ENCODE measurements at regions not wholly inside any gene's neighbourhood (a gene's known extent, or its start where the extent isn't known, plus 50 kb on each side); places are given as distances from the start of the nearest gene placed in this dataset.

DNA sequence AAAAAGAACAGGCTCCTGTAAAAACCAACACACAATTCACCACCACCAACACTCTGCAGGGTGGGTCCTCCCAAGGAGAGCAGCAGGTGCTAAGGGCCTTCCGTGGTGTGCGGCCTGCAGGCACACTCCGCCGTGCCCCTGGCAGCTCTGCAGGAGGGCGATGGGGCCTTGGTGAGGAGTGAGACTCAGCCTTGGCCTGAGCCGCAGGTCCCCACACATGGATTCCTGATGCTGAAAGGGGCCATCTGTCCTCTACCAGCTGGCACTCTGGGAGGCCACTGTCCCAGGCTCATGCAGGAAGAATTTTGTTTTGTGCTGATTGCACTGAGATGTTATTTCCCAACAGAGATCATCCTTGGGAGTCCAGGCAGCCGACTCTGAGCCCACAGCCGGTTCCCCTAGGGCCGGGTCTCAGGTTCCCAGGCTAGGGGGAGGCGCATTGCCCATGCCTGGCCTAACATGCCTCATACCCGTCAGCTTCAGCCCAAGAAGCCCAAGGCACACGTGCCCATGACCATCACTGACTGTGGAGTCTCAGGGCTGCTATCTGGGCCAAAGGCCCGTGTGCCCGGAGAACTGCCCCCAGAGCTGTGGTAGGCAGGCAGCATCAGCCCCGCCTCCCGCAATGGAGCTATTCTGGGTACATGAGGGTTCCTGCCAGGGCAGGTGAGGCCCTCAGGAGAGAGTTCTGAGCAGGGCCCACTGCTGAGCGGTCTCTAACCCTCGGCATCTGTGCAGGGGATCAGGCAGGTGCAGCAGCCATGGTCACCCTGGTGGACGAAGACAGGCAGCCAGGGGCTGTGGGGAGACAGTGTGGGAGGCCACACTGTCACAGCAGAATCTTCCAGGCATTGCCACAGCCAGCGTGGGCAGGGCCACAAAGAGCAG lies 97.9 kb upstream of the ZNF469 start:
- no peak for DNase-seq (ENCODE audit: low read depth, low spot score)

DNA sequence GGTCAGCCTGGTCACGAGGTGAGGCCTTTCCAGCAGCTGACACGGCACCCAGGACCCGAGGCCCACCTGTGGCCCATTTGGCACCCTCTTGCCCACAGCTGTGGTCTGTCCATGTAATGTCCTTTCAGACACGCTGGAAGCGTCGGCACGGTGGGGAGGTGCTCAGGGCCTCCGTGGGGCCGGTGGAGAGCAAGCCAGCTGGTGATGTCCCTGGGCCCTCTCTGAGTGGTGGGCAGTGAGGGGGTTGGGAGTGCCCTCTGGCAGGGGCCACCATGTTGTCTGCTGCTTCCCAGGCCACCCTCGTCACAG lies 97.3 kb upstream of the ZNF469 start:
- no peak for DNase-seq (ENCODE audit: low read depth, low spot score)

DNA sequence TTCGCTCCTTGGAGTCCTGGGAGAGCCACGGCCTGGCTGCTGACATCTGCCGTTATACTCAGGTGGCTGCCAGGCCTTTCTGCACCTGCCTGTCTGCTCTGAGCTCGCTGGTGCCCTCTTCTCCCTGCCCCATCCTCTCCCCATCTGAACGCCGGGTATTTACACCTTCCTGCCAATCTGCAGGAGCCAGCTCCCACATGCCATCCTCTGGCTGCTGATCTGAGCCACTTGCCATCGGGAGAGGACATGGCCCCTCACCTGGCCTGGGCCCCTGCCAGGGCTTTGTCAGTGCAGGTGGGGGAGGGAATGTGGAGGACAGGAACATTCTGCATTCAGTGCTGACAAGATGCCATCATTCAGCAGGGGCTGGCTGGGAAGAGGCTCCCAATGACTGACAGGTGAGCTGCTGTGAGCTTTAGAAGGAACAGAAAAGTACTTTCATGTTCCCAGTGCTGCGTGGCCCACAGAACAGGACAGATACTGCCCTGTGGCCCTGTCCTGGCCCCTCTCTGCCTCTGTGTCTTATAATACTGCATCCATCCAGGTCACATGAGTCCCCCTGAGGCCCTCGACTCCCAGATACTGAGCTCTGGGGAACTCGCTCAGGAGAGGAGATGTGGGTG lies 96.3 kb upstream of the ZNF469 start:
- DNase-seq (ENCODE audit: low read depth, low spot score), result no peak

DNA sequence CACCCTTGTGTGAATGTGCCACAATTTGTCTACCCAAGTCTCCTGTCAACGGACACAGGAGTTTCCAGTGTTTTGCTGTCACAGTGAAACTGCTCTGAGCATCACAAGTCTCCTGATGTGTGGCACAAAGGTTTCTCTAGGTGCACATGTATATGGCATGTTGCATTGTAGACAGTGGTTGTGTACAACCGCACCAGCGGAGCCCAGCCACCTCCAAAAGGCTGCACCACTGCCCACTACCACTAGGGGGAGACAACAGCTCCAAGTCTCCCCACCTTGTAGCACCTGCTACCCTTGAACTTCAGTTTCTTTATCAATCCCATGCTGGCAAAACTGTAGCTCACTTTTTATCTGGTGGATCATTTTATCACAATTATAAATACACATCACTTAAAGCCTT lies 95.5 kb upstream of the ZNF469 start:
- DNase-seq (ENCODE audit: low read depth, low spot score), result no peak

DNA sequence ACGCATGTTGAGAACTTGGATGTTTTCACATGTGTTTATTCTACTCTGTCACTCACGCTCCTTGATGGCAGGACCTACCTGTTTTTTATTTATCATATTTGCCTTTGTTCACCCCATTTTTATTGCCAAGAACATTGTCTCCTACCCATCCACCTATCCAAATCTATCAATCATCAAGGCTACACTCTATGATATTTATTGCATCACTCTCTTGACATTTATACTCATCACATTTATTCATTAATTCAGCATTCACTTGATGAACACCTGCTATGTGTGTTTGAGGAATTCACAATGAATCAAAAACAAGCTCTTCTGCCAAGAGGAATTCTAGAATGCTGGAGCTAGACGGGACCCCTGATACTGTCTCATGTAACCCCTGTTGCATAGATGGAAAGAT lies 94.5 kb upstream of the ZNF469 start:
- no peak for DNase-seq (ENCODE audit: low read depth, low spot score)

DNA sequence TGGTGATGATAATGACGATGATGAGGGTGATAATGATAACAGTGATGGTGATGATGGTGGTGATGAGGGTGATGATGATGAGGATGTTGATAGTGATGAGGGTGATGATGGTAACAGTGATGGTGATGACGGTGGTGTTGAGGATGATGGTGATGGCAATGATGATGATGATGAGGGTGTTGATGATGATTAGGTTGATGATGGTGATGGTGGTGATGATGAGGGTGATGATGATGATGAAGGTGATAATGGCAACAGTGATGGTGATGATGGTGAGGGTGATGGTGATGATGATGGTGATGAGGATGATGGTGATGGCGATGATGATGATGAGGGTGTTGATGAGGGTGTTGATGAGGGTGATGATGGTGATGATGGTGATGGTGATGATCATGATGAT lies 93.8 kb upstream of the ZNF469 start:
- DNase-seq (ENCODE audit: low read depth, low spot score), result no peak

DNA sequence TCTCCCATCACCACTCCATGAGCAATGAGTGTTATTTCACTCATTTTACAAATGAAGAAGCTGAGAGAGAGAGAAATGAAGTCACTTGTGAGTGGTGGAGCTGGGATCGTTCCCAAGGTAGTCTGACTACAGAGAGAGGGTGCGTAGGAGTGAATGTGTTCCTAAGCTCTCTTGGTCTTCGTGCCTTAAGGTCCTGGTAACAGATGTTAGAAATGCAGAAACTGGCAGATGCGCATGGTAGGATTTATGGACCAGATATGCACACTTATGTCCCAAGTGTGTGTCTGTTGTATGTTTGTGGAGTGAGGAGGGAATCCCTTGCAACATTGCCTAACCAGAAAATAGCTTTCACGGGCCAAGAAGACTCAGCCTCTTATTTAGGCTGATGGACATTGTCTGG lies 93.2 kb upstream of the ZNF469 start:
- DNase-seq (ENCODE audit: low read depth, low spot score), result no peak

DNA sequence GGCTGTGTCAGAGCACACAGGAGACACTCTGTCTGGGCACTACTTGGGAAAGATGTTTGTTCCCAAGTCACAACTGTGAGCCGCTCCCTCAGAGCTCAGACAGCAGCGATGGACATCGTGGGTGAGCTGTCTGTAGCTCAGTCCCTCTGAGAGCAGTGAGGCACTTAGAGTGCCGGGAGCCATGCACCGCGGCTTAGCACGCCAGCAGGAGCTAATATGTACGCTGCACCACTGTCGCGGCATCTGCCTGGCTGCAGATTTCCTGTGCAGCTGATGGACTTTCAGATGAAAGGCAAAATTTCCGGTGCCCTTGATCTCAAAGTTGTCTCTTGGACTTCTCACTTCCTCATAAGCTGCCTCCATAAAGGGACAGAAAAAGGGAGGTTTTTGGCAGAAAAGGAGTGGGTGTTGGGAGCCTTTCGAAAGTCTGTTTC lies 92.8 kb upstream of the ZNF469 start:
- no peak for DNase-seq (ENCODE audit: low read depth, low spot score)

DNA sequence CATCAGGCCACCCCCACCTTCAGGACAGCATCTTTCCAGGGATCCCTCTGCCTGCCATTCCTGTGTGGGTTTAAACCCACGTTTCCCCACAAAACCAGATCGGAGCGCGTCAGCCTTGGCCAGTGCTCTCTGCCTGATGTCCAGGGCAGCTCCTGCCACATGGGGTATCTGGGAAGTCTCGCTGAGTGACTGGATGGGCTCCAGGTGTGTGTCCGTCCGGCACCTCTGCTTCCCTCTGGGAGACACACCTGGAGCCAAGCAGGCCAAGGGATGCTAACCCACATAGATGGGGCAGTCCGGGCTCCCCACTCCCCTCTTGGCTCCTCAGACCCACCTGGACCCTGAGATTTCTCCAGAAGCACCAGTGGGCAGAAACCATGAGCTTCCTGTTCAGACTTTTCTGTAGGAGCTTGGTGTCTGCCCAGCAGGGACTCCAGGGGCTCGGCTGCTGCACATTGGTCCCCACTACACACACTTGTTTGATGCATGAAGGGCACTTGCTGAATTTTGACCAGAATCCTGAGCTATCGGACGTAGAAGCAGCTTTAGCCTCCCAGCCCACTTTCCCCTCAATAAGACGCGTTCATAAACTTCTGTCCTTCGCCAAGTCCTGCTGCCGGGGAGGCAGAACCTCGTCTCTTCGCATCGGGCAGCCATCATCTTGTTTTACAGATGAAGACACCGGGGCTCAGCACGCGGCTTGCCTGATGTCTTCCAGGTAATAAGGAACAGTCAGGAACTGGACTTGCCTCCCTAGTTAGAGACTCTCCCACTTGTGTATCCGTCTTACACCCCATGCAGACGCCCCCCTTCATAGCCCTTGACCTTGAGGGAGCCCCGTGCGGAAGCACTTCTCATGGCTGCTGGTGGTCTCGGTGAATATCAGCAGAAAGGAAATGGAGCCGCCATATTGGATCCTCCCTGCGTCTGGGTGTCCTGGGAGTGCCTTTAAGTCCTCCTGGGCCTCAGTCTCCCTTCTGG lies 91.6 kb upstream of the ZNF469 start:
- no peak for DNase-seq (ENCODE audit: low read depth, low spot score)

DNA sequence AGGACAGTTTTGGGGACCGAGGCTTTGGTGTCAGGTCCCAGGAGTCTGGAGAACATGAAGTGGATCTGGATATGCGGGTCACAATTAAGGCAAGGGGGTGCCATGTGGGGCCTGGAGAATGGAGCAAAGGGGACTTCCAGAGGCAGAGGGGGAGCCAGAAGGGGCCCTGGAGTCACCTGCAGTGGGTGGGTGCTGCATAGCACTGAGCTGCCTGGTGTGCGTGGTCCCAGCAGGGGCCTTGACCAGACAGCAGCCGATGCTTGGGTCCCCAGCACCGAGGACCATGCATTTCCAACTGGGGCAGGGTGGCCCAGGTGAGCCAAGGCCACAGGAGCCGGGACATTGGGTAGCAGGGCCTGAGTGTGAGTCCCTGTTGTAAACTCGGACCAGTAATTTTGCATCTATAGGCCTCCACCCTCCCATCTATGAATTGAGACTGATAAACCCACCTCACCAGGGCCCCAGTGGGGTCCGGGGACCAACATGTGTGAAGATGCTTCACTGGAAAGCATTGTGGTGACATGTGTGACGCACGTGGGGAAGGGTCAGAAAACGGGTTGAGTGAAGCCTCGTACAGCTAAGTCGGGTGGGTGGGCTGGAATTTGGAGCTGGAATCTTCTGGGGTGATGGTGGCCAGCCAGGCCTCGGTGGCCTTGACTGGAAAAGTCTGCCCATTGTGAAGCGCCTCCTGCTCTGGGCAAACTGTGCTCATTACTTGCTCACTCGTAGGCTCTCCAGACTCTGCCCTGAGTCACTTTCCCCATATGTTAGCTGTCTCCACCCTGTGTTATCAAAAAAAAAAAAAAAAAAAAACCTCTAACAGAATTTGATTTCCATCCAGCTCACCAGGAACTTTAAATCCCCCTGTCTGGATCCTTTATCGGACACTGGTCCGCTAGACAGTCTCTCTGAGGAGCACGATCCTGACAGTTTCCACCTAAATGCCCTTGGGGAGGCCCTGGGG lies 90.5 kb upstream of the ZNF469 start:
- no peak for DNase-seq (ENCODE audit: low read depth, low spot score)

DNA sequence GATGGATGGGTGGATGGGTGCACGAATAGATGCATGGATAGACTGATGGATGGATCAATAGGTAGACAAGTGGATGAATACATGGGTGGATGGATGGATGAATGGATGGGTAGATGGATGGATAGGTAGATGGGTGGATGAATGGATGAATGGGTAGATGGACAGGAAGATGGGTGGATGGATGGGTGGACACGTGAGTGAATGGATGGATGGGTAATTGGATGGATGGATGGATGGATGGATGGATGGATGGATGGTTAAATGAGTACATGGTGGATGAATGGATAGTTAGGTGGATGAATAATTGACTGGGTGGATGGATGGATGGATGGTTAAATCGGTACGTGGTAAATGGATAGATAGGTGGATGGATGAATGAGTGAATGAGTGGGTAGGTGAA lies 89.7 kb upstream of the ZNF469 start:
- DNase-seq (ENCODE audit: low read depth, low spot score), result no peak

DNA sequence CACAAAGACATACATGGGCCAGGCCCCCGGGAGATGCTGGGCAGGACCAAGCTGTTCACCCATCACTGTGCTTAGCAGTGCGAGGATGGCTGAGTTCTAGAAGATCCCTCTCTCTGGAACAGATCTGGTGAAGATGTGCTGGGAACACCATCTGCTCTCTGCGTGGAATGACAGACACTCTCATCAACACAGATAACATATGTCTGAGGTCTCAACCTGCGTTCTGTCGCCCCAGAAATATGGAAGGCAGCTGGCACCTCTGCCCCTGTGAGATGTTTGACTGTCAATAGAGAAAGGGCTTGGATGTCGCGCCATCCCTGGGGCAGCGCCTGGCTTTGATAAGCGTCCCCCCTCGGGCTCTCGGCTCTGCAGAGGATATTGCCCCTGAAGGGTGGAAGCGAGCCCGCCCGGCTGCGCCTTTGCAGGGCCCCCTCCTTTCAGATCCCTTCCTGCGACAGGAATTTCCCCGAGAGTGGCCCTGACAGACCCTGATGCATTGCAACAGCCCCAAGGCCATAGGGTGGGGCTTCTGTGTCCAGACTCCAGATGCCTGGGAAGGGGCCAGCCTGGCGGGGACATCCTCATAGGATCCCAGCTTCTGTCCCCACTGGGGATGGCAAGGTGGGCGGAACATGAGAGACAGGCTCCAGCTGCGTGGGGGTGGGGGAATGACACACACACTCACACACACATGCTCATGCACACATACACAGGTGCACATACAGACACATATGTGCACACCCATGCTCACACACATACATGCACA lies 86.9 kb upstream of the ZNF469 start:
- DNase-seq (ENCODE audit: low read depth, low spot score), result peak; percentile 59

DNA sequence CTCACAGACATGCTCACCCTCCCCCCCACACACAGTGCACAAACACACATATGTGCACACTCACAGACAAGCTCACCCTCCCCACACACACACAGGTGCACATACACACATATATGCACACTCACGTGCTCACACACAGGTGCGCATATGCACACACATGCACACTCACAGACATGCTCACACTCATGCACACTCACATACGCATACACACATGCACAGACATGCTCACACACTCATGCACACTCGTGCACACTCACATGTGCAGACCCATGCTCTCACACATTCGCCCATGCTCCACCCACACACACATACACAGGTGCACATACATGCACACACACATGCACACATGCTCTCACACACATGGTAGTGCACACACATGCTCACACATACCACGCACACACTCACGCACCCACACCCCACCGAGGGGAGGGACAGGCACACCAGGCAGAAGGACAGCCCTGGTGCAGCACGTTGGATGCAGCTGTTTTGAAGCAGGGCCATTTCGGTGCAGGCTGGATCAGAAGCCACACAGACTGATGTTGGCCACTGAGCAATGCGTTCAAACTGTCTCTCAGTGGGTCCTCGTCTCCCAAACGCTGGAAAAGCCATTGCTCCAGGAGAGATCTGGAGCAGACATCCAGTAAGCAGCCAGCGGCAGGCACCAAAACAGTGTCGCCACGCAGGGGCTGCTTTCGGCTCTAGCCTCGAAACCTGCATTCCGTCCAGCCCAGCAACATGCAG lies 86.2 kb upstream of the ZNF469 start:
- DNase-seq (ENCODE audit: low read depth, low spot score), result no peak

DNA sequence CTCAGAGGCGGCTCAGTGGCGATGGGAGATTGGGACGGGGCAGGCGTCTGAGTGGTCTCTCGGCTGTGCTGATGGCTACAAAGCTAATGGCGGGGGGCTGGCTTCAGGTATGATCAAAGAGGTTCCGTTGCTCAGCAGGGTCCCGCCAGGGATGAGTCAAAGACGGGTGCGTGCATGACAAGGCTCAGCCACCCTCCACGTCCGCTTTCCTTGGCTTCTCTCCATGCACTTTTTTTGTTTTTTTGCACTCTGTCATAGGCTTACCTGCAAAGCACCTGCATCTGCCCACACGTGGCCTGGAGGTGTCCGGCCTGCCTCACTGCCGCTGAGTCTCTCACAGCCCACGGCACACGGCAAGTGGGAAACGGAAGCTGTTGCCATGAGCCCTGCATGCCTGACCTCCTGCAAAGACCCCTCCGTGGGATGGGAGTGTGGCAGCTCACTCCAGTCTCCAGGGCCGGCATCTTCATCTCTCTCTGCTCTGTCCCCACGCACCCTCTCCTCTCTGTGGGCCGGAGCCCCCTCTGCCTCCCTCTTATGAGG lies 85.5 kb upstream of the ZNF469 start:
- peak; percentile 17 for DNase-seq (ENCODE audit: low read depth, low spot score)

DNA sequence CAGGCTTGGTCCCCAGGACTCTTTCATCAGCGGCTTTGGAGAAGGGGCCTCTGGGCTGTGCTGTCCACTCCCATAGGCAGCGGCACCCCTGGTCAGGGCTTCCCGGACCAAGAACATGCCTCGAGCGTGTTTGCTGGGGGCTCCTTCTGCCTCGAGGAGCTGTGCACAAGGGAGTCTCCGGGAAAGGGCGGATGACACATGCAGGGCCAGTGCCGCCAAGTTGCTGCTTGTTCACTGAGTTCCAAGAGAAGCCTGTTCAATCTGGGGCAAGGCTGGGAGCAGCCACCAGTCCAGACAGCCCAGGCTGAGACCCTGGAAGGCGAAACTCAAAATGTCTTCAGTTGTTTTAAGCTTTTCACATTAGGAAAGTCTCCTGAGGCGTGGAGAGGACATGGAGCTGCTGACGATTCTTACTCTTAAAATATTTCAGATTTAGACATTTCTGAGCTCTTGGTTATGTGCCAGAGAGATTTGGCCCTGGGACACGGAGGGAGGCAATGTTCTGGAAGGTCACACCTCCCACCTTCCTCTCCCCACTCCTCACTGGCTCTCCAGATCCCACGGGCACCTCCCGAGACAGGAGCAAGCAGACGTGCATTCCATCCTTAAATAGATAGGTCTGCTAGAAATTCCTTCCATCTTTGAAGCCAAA lies 84.5 kb upstream of the ZNF469 start:
- DNase-seq (ENCODE audit: low read depth, low spot score), result peak; percentile 6

DNA sequence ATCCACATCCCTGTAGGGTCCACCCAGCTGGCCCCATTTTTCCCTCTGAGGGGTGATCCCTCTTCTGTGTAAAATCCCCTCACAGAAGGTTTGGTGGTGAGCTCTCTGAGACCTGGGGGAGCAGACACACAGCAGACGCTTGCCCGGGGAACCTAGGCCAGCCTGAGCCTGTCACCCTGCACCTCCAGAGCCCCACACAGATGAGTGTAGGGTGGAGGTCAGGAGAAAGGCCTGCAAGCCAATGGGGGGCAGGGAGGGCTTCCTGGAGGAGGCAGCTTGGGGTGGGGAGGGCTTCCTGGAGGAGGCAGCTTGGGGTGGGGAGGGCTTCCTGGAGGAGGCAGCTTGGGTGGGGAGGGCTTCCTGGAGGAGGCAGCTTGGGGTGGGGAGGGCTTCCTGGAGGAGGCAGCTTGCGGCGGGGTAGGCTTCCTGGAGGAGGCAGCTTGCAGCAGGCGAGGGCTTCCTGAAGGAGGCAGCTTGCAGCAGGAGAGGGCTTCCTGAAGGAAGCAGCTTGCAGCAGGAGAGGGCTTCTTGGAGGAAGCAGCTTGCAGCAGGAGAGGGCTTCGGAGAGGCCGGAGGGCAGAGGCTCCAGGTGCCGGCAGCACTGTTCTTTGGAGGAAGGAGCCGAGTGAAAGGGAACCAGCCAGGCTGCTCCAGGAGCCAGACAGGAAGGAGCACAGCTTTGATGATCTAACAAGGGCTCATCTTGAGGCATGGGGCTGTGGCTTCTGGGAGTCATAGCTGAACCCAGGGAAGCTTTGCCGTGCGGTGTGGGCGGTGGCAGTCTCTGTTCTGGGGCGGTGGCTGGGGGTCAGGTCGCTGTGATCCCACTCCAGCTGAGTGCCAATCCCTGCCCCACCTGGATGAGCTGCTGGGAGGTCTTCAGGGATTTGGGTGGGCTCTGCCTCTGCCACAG lies 83.7 kb upstream of the ZNF469 start:
- DNase-seq (ENCODE audit: low read depth, low spot score), result peak; percentile 5

DNA sequence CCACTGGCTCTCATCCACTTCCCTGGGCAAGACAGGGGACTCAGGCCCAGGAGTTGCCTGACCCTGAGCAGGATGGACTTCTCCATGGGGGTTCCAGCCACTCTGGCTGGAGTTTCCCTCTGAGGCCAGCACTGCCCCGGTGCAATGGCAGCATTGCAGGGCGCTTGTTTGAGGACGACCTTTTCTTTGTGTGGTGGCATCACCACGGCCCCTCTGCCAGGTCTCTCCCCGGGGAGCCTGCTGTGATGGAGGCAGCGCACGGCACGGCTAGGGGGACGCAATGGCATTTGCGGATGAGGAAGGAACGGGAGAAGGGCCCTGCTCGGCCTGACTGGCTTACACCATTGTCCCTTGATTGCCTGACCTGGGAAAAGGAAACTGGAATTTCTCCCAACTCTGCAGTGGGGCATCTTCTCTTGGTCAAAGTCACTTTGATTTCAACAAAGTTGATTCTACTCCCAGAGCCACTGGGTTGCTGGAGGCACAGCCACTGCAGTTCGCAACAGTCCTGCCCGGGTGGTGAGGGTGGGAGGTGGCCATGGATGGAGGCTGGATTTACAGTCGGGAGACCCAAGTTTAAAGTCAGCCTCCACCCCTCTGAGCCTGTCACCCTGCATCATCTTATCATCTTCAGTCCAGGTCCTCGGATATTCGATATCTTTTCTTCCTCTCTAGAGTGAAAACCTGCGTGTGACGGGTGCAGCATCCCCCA lies 82.9 kb upstream of the ZNF469 start:
- no peak for DNase-seq (ENCODE audit: low read depth, low spot score)
